SK-N-SH (cell line): ENCODE measurements at regions not wholly inside any gene's neighbourhood (a gene's known extent, or its start where the extent isn't known, plus 50 kb on each side); places are given as distances from the start of the nearest gene placed in this dataset.

Experiments used
- CTCF ChIA-PET: fragments of 300-600, 350-600 bp; formaldehyde crosslinking; extraction: SDS; loops from one replicate; lab custom pipeline; 2021; lab: Yijun Ruan, JAX
- POLR2A ChIA-PET: fragments of 350-600 bp; sonication (Branson Sonifier 250); formaldehyde crosslinking; extraction: SDS; loops from one replicate; lab custom pipeline; 2020; ENCODE audit warnings: antibody characterized with exemption, inconsistent platforms; lab: Yijun Ruan, JAX
- DNase-seq: peaks from one replicate; pipeline ENCODE4 v3.0.0; 2012
- H2AFZ ChIP-seq: fragments of 200-600 bp; sonication (generic); 2 replicates; pipeline ENCODE4 v1.8.1; 2016; ENCODE audit warnings: antibody characterized with exemption, mild to moderate bottlenecking, low read depth
- H3F3A ChIP-seq: fragments of 200-600 bp; sonication (generic); replicated peaks from 2 replicates; pipeline ENCODE3; 2016; ENCODE audit warnings: antibody characterized with exemption, mild to moderate bottlenecking; ENCODE audit not compliant: insufficient read depth
- H3K27ac ChIP-seq, 2 experiments: fragments of 200-500 bp in 1 of 2; fragments of 200-600 bp in 1 of 2; sonication (Bioruptor generic) in 1 of 2; sonication (generic), shearing (Covaris generic) in 1 of 2; 2 replicates each; pipeline versions ENCODE4 v1.5.1 to v1.6.1; 2014 to 2016; ENCODE audit warnings: low read depth in 2 of 2, inconsistent platforms in 1 of 2, low read length in 1 of 2, mild to moderate bottlenecking in 1 of 2, mixed read lengths in 1 of 2
- H3K27me3 ChIP-seq: fragments of 200-600 bp; sonication (generic), shearing (Covaris generic); 2 replicates; pipeline ENCODE4 v1.6.1; 2016; ENCODE audit warnings: mixed run types; ENCODE audit not compliant: insufficient read depth
- H3K36me3 ChIP-seq, 2 experiments: fragments of 200-500 bp in 1 of 2; fragments of 200-600 bp in 1 of 2; sonication (Bioruptor generic) in 1 of 2; sonication (generic) in 1 of 2; replicated peaks in 1 of 2; 2 replicates each; pipeline versions ENCODE3 to v1.5.1; 2014 to 2016; ENCODE audit warnings: low read length in 1 of 2, mild to moderate bottlenecking in 1 of 2; ENCODE audit not compliant: insufficient read depth in 2 of 2, control insufficient read depth in 1 of 2
- H3K4me1 ChIP-seq, 2 experiments: fragments of 200-500 bp in 1 of 2; fragments of 200-600 bp in 1 of 2; sonication (Bioruptor generic) in 1 of 2; sonication (generic), shearing (Covaris generic) in 1 of 2; 2 replicates each; pipeline versions ENCODE4 v1.5.1 to v1.6.1; 2014 to 2016; ENCODE audit warnings: low read depth in 1 of 2, low read length in 1 of 2, mixed run types in 1 of 2; ENCODE audit not compliant: insufficient read depth in 2 of 2, control insufficient read depth in 1 of 2
- H3K4me2 ChIP-seq: fragments of 200-600 bp; sonication (generic), shearing (Covaris generic); 2 replicates; pipeline ENCODE4 v1.6.1; 2017; ENCODE audit warnings: mixed run types
- H3K4me3 ChIP-seq, 2 experiments: fragments of 200-500 bp in 1 of 2; fragments of 200-600 bp in 1 of 2; sonication (Bioruptor generic) in 1 of 2; sonication (generic), shearing (Covaris generic) in 1 of 2; 2 replicates each; pipeline versions ENCODE4 v1.5.1 to v1.8.1; 2014 to 2016; ENCODE audit warnings: low read depth in 2 of 2, inconsistent platforms in 1 of 2, low read length in 1 of 2, mild to moderate bottlenecking in 1 of 2, mixed read lengths in 1 of 2, moderate library complexity in 1 of 2
- H3K79me2 ChIP-seq: fragments of 200-600 bp; sonication (generic); 2 replicates; pipeline ENCODE4 v1.8.1; 2017; ENCODE audit warnings: mild to moderate bottlenecking; ENCODE audit not compliant: insufficient read depth
- H3K9ac ChIP-seq: fragments of 200-600 bp; sonication (generic); 2 replicates; pipeline ENCODE4 v1.6.1; 2017; ENCODE audit warnings: mixed run types
- H3K9me2 ChIP-seq: fragments of 200-600 bp; sonication (generic); 2 replicates; pipeline ENCODE4 v1.6.1; 2017; ENCODE audit warnings: mixed run types
- H3K9me3 ChIP-seq: fragments of 200-600 bp; sonication (generic); 2 replicates; pipeline ENCODE4 v1.6.1; 2017; ENCODE audit warnings: mixed run types, mild to moderate bottlenecking, moderate library complexity
- H4K20me1 ChIP-seq: fragments of 200-600 bp; sonication (generic); 2 replicates; pipeline ENCODE4 v1.6.1; 2017; ENCODE audit warnings: mild to moderate bottlenecking, mixed run types; ENCODE audit not compliant: insufficient read depth
- CTCF ChIP-seq: fragments of 200-600 bp; sonication (generic); IDR thresholded peaks from 2 replicates; pipeline ENCODE4 v1.6.1; 2017; ENCODE audit warnings: antibody characterized with exemption, mild to moderate bottlenecking, moderate library complexity
- FOSL2 ChIP-seq: IDR thresholded peaks from 2 replicates; pipeline ENCODE4 v1.4.0; 2012; ENCODE audit warnings: low read depth, mild to moderate bottlenecking, moderate library complexity, borderline replicate concordance
- GABPA ChIP-seq: IDR thresholded peaks from 2 replicates; pipeline ENCODE4 v1.4.0; 2012; ENCODE audit warnings: low read depth, mild to moderate bottlenecking
- MEF2A ChIP-seq: IDR thresholded peaks from 2 replicates; pipeline ENCODE4 v1.4.0; 2012; ENCODE audit warnings: low read depth, borderline replicate concordance
- NFIC ChIP-seq: IDR thresholded peaks from 2 replicates; pipeline ENCODE4 v1.4.0; 2012; ENCODE audit warnings: borderline replicate concordance
- NRF1 ChIP-seq: IDR thresholded peaks from 2 replicates; pipeline ENCODE4 v1.6.1; 2012; ENCODE audit warnings: low read depth, mild to moderate bottlenecking, low read length
- POLR2AphosphoS5 ChIP-seq: IDR thresholded peaks from 2 replicates; pipeline ENCODE4 v1.6.1; 2012; ENCODE audit warnings: low read depth, low read length
- RAD21 ChIP-seq: IDR thresholded peaks from 2 replicates; pipeline ENCODE4 v1.6.1; 2012; ENCODE audit warnings: mild to moderate bottlenecking, low read length
- REST ChIP-seq: IDR thresholded peaks from 2 replicates; pipeline ENCODE4 v1.6.1; 2012; ENCODE audit warnings: mild to moderate bottlenecking, low read depth, low read length, moderate library complexity
- RFX5 ChIP-seq: IDR thresholded peaks from 2 replicates; pipeline ENCODE4 v1.6.1; 2012; ENCODE audit warnings: mild to moderate bottlenecking, improper control_type of control experiment, low read length
- RXRA ChIP-seq: IDR thresholded peaks from 2 replicates; pipeline ENCODE4 v1.4.0; 2012; ENCODE audit warnings: low read depth, mild to moderate bottlenecking, borderline replicate concordance
- SIN3A ChIP-seq: IDR thresholded peaks from 2 replicates; pipeline ENCODE4 v1.6.1; 2012; ENCODE audit warnings: low read depth, mild to moderate bottlenecking, low read length, moderate library complexity, borderline replicate concordance
- SMC3 ChIP-seq: IDR thresholded peaks from 2 replicates; pipeline ENCODE4 v1.6.1; 2012; ENCODE audit warnings: low read depth, low read length, improper control_type of control experiment
- TEAD4 ChIP-seq: IDR thresholded peaks from 2 replicates; pipeline ENCODE4 v1.4.0; 2012; ENCODE audit warnings: mild to moderate bottlenecking, borderline replicate concordance; ENCODE audit not compliant: insufficient read depth
- USF2 ChIP-seq: fragments of 150-350 bp; IDR thresholded peaks from 2 replicates; pipeline ENCODE4 v1.6.1; 2017; ENCODE audit warnings: antibody characterized with exemption, low read length, low read depth, borderline replicate concordance
- WGBS: methylation state at CpG from one replicate; pipeline ENCODE4 v1.1.6; 2017; ENCODE audit warnings: low lambda C conversion rate; 5-methylcytosine and 5-hydroxymethylcytosine counted together

- Histone ChIP-seq H3K79me2 (no peaks in the 10 kb centered on the region), H3K4me2 (no peak overlapping the region), H3K4me3 (no peak overlapping the region; a peak in 1 of 4 replicates), H3K27ac (no peak overlapping the region), H4K20me1 (no peaks in the 10 kb centered on the region), H3K9ac (no peak overlapping the region), H3K9me2 (no peaks in the 10 kb centered on the region), H3K27me3 (no peaks in the 10 kb centered on the region), H2AFZ (no peak overlapping the region), H3K36me3 (no peaks in the 10 kb centered on the region), H3K4me1 (peaks cover 0 to 2% of the 10 kb centered on the region in 2 experiments; a peak in 1 of 4 replicates), H3K9me3 (no peaks in the 10 kb centered on the region), H3F3A (no peaks in the 10 kb centered on the region)
- WGBS = 42% methylated on average over 8 of the region's 8 CpGs
- no peak for DNase-seq
- peak; percentile 43 for TF ChIP-seq RAD21
- TF ChIP-seq CTCF = peak; percentile 46
- TF ChIP-seq NRF1 = no peak
- peak; percentile 36; the same call in 1 of the 2 replicates for TF ChIP-seq SMC3
- no peak for TF ChIP-seq RFX5
- no peak for TF ChIP-seq TEAD4
- CTCF ChIA-PET = interaction anchor here (0.7 to 1.3 kb wide), 7 partner anchors 9 to 790 kb away, joined by 3 to 4 read pairs (median 3); no protein-coding TSS in a partner anchor
- POLR2A ChIA-PET = no interaction called here
Measured at GRCh38 chr11:15819679-15820286, 536.6 kb downstream of the SOX6 start.

GRCh38 chr11:15821451-15821850 is 534.9 kb downstream of the SOX6 start:
- Histone ChIP-seq H3K27me3 (no peaks in the 10 kb centered on the region; the same call in 1 of the 2 replicates), H3K79me2 (no peaks in the 10 kb centered on the region), H3K27ac (no peak overlapping the region), H3F3A (no peaks in the 10 kb centered on the region), H3K36me3 (no peaks in the 10 kb centered on the region), H3K9me3 (no peaks in the 10 kb centered on the region), H3K4me2 (no peak overlapping the region), H3K4me1 (peaks cover 0 to 6% of the 10 kb centered on the region in 2 experiments; a peak in 1 of 4 replicates), H4K20me1 (no peaks in the 10 kb centered on the region), H3K4me3 (no peak overlapping the region), H2AFZ (no peak overlapping the region), H3K9me2 (no peaks in the 10 kb centered on the region), H3K9ac (no peak overlapping the region)
- TF ChIP-seq RXRA = no peak
- no peak for TF ChIP-seq NFIC
- no peak for TF ChIP-seq CTCF
- TF ChIP-seq USF2 = no peak
- no peak for TF ChIP-seq FOSL2
- no peak for TF ChIP-seq TEAD4
- TF ChIP-seq REST = no peak
- no peak for TF ChIP-seq SMC3
- TF ChIP-seq RFX5 = no peak
- TF ChIP-seq GABPA = no peak
- no peak for TF ChIP-seq POLR2AphosphoS5
- TF ChIP-seq SIN3A = no peak
- TF ChIP-seq MEF2A = no peak
- TF ChIP-seq RAD21 = no peak
- ChIA-PET POLR2A (no interaction called here), CTCF (interaction anchor here (0.9 to 1.8 kb wide), 2 partner anchors 785 to 792 kb away, joined by 3 to 5 read pairs; no protein-coding TSS in a partner anchor)
- DNase-seq = no peak
